SKM-1 (cell line): ENCODE measurements at regions not wholly inside any gene's neighbourhood (a gene's known extent, or its start where the extent isn't known, plus 50 kb on each side); places are given as distances from the start of the nearest gene placed in this dataset.

Experiments
- DNase-seq: peaks from one replicate; lab custom pipeline; 2025; ENCODE audit not compliant: unreplicated experiment; lab: John Stamatoyannopoulos, UW

- DNase-seq, result no peak
Observed at GRCh38 chr10:28922127-28922526, 244.8 kb downstream of the BAMBI start.

GRCh38 chr10:28922861-28923260, 245.5 kb downstream of the BAMBI start:
- DNase-seq, result no peak

GRCh38 chr10:28924717-28925116, 247.4 kb downstream of the BAMBI start:
- DNase-seq, result no peak

GRCh38 chr10:28925121-28925663, 247.9 kb downstream of the BAMBI start:
- DNase-seq, result no peak

GRCh38 chr10:28926932-28927331, 249.6 kb downstream of the BAMBI start:
- no peak for DNase-seq

GRCh38 chr10:28928484-28928883, 251.2 kb downstream of the BAMBI start:
- DNase-seq, result no peak

GRCh38 chr10:28929942-28930341, 252.6 kb downstream of the BAMBI start:
- no peak for DNase-seq

- no peak for DNase-seq
Observed at GRCh38 chr10:28930514-28931495, 253.5 kb downstream of the BAMBI start.

GRCh38 chr10:28935061-28935460, 257.7 kb downstream of the BAMBI start:
- no peak for DNase-seq

GRCh38 chr10:28937959-28938358, 260.6 kb downstream of the BAMBI start:
- no peak for DNase-seq

GRCh38 chr10:28938745-28939144, 261.4 kb downstream of the BAMBI start:
- DNase-seq, result no peak

GRCh38 chr10:28939281-28940157, 262.2 kb downstream of the BAMBI start:
- DNase-seq, result no peak

GRCh38 chr10:28940158-28940888, 263.0 kb downstream of the BAMBI start:
- no peak for DNase-seq

- no peak for DNase-seq
Observed at GRCh38 chr10:28942012-28942411, 264.7 kb downstream of the BAMBI start.

GRCh38 chr10:28945959-28946358, 268.6 kb downstream of the BAMBI start:
- DNase-seq, result no peak

- DNase-seq, result no peak
Observed at GRCh38 chr10:28946479-28946878, 269.2 kb downstream of the BAMBI start.

GRCh38 chr10:28947171-28947570, 269.9 kb downstream of the BAMBI start:
- no peak for DNase-seq

GRCh38 chr10:28948046-28948445, 270.7 kb downstream of the BAMBI start:
- DNase-seq, result no peak

GRCh38 chr10:28949005-28950004, 272.0 kb downstream of the BAMBI start:
- no peak for DNase-seq

GRCh38 chr10:28951484-28951883, 274.2 kb downstream of the BAMBI start:
- DNase-seq, result no peak
